MV-4-11 (cell line): ENCODE measurements at regions not wholly inside any gene's neighbourhood (a gene's known extent, or its start where the extent isn't known, plus 50 kb on each side); places are given as distances from the start of the nearest gene placed in this dataset.

Source experiments
- DNase-seq: peaks from one replicate; lab custom pipeline; 2025; lab: John Stamatoyannopoulos, UW

DNA sequence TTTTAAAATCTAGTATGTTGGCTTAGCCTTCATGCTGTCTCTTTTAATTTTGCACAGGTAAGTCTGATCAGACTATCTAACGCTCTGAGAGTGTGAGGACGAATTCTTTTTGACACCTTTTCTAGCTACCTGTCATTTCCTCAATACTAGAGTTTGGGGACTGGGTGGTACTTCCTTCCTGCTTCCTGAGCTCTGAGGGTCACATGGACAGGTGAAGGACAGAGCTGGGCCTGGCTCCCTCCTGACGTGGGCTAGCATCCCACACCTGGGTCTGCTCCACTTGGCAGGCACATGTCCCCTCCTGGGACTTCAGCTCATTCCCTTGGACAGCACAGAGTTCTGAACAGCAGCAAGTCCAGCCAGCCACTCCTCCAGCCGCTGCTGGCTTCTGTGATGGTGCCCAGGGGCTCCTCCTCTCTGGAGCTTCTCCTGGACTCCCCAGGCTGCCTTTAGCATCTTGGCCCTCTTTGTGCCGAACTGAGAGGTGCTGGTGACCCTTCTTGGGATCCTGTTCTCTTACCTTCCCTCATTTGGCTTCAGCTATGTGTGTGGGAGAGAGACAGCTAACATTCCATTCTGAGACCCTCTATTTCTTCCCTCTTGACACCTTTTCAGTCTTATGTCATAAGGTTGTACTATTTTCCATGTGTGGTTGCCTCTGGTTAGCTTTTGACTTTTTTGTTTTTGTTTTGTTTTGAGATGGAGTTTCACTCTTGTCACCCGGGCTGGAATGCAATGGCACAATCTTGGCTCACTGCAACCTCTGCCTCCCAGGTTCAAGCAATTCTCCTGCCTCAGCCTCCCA is 106.9 kb downstream of the B3GNT2 start:
- DNase-seq, result no peak

DNA sequence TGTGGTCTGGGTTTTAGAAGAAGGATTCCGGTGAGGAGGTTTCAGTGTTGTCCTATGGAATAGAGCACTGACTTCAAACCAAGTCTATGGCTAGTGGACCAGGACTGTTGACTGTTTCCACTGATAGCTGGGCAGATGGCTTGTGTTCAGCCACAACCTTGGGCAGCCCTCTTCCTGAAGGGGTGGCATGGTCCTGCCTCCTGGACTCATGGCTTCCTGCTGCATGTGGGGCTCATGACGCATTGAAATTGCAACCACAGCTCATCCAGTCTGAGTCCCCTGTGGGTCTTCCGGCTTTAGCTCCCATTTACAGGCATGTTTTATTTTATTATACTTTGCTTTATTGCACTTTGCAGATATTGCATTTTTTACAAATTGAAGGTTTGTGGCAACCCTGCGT is 105.0 kb downstream of the B3GNT2 start:
- DNase-seq, result peak; percentile 6

DNA sequence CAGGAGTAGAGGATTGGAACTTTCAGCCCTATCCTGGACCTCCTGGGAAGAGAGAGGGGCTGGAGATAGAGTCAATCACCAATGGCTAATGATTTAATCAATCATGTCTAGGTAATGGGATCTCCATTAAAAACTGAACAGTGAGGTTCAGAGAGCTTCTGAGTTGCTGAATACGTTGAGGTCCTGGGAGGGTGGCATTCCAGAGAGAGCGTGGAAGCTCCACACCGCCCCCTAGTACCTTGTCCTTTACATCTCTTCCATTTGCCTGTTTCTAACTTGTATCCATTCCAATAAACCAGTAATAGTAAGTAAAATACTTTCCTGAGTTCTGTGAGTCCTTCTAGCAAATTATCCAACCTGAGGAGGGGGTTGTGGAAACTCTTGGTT is 101.7 kb downstream of the B3GNT2 start:
- DNase-seq, result no peak

DNA sequence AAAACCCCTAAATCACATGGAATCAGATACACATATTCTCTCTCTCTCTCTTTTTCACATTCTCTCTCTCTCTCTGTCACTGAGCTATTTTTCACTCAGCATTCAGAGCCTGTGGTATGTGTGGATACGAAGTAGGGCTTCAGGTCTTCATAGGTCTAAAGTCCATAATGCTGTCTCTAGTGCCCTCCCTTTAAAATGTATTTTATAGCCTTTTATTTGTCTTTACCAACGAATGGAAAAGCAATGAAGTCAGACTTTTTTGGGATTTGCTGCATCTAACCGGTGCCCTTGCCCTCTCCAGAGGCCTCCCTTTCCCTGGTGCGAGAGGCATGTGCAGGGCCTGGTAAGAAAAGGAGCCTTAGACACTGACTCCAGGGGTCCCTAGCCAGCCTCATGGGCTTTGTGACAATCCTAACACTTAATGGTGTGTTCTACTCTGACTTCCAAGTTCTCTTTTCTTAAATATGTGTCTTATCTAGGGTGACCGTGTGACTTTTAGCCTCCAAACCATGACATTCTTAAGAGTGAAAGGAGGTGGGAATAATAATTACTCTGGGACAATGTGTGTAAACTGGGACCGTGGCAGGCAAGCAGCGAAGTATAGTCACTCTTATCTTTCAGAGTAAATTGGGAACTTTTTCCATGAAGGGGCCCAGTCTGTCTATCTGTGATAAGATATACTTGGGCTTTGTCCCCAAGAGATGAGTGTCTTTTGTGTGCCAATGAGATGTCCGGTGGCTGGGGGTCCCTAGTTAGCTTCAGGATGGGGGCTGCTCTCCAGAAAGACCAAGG is 101.1 kb downstream of the B3GNT2 start:
- DNase-seq, result no peak

DNA sequence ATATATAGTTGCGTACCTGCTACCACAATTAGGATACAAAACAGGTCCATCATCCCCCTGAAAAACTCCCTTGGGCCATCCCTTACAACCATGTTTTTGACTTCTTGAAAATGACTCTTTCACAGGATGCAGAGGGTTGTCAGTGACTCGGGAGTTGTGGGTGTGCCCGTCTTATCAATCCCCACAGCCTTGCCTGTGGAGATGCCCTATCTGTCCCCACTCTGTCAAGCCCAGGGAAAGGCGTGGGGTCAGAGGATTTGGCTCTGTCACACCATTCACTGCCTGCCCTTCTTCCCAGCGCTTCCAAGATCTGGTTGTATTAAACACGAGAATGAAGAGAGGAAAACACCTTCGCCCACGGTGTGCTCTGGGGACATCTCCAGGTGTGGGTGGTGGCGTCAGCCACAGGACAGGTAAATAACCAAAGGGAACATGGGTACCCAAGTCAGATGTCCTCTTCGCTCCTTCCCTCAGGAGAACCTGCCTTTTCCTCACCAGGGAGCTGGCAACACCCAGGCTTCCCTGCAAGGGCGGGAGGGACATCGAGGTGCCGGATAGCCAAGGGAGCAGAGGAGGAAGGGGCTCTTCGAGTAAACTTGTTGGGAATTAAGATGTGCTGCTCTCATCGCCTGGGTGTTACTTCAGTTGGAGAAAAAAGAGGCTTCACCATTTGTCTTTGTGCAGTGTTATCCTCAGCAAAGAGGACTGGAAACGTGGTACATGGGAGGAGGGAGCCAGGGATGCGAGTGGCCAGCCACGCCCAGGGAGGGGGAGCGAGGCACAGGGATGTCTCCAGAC is 100.3 kb downstream of the B3GNT2 start:
- DNase-seq, result no peak

DNA sequence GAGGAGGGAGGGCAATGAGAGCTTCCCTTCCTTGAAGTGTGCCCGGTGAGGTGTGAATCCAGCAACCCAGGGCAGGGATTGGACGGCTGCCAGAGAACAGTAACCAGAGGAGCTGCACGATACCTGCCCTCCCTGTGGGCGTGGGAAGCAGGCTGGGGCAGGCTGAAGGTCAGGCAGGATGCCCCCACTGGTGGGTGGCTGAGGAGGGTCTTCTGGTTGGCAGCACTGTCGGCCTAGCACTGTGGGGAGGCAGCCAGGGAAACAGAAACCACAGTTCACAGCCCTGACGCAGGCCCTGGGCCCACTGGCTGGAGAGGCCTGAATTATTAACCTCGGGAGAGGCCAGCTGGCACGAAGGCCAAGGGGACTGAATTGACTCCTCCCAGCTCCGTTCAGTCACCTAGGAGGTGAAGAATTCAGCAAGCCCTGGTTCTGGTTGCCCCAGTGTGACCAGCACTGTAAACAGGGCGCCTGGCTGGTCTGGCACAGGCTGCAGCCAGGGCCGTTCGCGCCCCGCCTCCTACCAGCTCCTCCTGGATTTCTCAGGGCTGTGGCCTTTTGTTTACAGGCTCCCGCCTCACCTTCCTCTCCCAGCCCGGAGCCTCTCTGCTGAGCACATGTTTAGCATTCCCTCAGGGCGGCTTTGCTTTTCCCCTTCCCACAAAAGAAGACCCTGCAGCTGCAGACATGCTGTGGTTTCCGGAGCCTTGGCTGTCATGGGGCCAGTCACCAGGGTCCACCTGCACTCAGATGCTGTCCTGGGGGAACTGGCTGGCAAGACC is 97.8 kb downstream of the B3GNT2 start:
- DNase-seq, result no peak

DNA sequence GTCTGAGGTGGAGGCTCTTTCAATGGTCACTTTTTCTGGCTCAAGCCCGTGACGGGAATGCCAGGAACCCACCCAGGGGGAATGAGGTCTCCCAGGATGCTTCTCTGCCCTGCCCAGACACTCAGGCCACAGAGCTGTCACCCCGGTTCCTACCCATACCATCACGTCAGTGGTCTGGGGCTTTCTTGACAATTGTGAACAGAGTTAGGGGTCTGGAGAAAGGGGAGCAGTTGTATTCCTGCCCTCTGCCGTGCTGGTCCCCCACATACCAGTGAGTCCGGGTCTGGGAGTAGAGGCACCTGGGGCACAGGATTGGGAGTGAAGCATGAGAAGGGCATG is 97.2 kb downstream of the B3GNT2 start:
- no peak for DNase-seq

DNA sequence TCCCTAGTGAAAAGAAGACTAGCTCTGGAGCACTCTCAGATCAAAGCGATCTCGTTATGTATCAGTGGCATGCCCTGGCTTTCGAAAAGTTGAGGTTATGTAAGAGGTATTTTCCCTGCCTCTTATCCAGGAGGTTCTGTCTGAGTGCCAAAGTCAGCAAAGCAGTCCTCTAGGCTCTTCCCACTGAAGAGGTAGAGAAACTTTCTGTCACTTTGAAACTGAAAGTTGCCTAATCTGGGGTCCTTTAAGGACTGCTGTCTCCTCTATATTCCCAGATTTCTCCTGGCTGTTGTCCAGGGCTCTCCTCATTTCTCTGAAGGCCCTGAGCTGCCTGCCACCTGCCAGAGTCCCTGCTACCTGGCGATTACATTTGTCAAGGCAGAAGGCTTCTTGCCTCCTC is 96.3 kb downstream of the B3GNT2 start:
- peak; percentile 6 for DNase-seq

DNA sequence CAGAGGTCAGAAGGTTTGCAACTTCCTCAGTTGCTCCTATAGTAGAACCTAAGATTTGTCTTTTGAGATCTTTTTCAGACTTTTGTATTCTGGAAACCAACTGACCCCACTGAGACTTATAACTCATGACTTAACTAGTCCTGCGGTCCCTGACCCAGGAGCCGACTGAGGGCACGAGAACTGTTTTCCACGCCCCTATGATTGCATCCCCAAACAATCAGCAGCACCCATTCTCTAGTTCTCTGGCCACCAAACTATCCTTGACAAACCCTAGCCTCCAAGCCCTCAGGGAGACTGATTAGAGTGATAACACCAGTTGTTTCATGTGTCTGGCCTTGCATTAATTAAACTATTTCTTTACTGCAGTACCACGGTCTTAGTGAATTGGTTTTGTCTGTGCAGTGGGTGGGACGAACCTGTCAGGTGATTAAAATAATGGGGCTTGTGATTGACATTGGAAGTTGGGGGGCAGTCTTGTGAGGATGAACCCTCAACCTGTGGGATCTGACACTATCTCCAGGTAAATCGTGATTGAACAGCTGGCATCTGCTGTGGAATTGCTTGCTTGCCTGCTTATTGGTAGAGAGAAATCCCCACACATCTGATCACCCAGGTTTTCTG is 95.7 kb downstream of the B3GNT2 start:
- DNase-seq, result no peak

DNA sequence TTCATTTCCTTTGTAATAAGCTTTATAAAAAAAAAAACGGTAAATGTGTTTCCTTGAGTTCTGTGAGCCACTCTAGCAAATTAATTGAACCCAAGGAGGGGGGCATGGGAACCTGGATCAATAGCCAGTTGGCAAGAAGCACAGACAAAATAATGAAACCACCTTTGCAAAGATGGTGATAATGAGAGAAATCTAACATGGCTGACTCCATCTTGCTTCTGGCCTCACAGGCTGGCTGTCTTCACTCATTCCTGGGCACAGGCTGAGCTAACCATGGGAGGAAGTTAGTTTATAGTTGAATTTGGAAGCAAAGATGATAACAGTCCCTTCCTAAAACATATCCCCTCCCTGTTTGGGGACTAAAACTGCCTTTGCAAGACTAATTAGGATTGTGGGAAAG is 95.1 kb downstream of the B3GNT2 start:
- no peak for DNase-seq

DNA sequence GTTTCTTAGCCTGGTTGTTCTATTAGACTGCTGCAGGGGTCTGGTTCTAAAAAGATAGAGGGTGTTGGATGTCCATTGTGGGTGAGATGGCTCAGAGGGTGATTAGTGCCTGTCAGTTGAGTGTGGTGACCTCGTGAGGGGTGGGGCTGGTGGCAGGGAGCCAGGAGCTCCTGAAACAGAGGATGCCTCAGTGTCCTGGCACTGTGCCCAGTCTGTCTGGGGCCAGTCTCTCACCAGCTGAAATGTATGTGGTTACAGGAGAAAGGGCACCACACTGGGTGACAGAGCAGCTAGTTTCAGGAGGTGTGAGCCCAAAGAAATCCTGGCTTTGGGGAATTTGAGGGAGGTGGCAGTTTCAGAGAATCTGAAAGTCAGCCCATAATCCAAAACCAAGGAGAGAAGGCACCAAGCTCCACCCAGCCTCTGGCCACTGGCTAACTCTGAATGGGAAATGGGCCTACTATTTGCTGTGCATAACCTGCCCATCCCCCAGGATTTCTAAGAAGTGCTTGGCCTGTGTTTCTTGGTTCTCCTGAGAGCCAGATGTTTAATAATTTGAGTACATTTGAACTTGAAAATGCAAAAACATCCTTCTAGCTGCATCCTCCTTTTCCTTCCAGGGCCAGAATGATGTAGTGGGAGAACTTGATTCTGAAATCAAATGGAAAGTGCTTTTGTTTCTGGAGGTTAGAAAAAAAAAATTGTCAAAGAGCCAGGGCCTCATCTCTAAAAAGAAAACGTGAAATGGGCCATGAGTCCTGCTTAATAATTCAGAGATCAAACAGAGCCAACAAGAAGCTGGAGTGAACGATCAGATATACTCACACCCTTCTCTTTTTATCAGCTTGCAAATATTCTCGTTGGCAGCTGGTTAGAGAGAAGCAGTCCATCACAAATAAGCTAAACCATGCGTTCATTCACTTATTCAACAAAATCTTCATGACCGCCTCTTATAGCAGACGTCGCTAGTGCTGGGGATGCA is 92.3 kb downstream of the B3GNT2 start:
- DNase-seq, result peak; percentile 91

DNA sequence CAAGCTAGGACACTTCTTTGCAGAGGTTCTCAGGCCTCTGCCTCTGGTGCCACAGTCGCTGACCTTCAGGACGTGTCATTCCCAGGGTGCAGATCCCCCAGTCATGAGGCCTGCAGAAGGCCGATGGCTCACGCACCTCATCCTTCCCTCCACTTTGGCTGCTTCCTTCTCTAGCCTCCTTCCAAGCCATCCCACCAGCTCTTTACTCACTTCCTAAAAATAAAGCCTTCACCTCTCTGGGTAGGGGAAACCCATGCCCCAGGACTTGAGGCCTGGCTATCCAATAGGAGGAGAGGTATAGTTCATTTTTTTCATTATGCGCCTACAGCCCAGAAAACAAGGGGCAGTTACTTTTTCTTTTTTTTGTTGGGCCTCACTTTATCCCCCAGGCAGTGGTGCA is 91.4 kb downstream of the B3GNT2 start:
- peak; percentile 50 for DNase-seq

DNA sequence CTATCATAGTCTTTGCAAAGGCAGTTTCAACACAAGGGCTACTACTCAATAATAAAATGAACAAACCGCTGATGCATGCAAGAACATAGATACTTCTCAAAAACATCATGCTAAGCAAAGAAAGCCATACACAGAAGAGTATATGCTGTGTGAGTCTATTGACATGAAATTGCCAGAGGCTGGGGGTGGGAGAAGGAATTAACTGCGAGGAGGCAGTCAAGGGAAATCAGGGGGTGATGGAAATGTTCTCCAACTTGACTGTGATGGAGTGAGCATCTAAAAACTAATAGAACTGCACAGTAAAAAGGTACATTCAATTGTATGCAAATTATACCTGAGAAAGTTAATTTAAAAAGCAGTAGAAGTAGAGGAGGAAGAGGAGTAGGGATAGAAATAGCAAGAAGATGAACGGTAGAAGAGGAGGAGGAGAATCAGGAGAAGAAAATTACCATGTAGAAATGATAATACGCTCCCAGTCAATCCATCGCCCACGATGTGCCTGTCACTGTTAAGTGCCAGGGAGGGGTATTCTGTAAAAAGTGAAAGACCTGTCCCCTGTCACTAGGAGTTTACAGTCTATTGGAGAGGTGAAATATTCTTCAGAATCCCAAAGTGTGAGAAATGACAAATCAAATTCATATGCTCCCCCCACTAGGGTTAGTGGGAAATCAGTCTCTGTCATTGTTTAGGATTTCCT is 90.3 kb downstream of the B3GNT2 start:
- DNase-seq, result no peak

DNA sequence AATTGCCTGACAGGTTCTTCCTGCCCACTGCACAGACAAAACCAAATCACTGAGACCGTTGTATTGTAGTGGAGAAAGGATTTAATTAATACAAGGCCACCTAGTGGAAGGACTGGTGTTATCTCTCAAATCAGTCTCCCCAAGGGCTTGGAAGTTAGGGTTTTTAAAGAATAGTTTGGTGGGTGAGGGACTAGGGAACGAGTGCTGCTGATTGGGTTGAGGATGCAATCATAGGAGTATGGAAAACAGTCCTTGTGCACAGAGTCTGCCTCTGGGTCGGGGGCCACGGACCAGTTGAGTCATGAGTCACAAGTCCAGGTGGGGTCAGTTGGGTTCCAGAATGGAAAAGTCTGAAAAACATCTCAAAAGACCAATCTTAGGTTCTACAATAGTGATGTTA is 89.1 kb downstream of the B3GNT2 start:
- DNase-seq, result no peak

DNA sequence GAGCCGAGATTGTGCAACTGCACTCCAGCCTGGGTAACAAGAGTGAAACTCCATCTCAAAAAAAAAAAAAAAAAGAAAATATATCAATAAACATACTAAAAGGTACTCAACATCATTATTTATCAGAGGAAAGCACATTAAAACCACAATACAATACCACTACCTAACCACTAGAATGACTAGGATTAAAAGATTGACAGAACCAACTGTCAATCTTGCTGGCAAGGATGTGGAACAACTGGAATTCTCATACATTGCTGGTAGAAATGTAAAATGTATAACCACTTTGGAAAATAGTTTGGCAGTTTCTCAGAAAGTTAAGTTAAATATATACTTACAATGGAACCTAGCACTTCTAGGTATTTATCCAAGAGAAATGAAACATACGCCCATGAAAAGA is 88.6 kb downstream of the B3GNT2 start:
- DNase-seq, result no peak

DNA sequence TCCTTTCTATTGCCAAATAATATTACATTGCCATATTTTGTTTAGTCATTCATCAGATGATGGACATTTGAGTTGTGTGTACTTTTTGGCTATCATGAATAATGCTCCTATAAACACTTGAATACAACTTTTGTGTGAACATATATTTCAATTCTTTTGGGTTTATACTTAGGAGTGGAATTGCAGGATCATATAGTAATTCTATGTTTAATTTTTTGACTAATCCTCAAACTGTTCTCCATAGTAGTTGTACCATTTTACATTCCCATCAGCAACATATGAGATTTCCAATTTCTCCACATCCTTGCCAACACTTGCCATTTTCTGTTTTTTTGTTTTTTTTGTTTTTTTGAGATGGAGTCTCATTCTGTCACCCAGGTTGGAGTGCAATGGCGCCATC is 87.2 kb downstream of the B3GNT2 start:
- DNase-seq, result no peak

DNA sequence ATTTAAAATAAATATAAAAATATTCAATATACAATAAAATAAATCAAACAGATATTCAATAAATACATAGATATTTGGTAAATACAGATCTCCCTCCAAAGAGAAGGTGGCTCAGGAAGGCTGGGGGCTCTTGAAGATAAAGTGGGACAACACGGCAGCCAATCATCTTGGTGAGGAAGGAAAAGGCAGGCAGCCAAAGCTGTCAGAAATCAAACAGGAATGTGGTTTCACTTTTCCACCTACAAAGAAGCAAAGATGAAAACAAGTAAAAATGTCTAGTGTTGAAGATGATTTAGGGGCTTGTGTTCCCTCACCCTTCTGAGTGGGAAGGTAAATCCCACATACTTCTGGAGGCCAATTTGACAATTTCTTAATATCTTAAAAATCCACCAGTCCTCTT is 85.7 kb downstream of the B3GNT2 start:
- no peak for DNase-seq

DNA sequence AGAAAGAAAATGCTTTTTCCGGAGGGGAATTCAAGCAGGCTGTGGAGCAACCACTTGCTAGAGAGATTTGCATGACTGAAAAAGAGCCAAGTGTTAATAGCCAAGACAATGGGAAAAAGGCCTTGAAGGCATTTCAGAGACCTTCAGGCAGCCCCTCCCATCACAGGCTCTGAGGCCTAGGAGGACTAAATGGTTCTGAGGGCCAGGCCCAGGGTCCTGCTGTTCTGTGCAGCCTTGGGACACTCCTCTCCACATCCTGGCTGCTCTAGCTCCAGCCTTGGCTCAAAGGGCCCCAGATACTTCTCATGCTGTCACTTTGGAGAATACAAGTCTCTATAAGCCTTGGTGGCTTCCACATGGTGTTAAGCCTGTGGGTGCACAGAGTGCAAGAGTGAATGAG is 81.8 kb downstream of the B3GNT2 start:
- DNase-seq, result no peak
